GM21619 (cell line): ENCODE measurements at regions not wholly inside any gene's neighbourhood (a gene's known extent, or its start where the extent isn't known, plus 50 kb on each side); places are given as distances from the start of the nearest gene placed in this dataset.

ENCODE experiments used
- ATAC-seq: cut with Tn5 transposase; IDR thresholded peaks from one replicate; pipeline ENCODE4 v1.9.1; 2021; ENCODE audit not compliant: unreplicated experiment

- peak; percentile 74 for ATAC-seq
These were observed 714.5 kb upstream of the TENM3 start for GRCh38 chr4:181528570-181529184.

DNA sequence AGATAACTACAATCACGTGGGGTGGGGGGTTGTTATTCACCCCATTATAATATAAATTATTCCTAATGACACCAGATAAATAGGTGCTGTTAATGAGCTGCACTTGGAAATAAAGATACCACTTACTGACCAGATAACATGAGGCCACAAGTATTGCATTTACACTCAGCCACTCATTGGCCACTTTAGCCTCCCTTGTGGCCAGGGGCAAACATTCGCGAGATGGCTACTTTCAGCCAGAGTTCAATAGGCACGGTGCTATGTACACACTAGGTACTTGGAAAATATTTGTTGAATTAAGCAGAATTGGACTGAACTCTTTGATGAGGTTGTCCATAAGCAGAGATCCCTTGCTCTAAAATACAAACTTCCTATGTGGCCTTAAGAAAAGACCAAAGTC is 713.7 kb upstream of the TENM3 start:
- ATAC-seq = no peak

DNA sequence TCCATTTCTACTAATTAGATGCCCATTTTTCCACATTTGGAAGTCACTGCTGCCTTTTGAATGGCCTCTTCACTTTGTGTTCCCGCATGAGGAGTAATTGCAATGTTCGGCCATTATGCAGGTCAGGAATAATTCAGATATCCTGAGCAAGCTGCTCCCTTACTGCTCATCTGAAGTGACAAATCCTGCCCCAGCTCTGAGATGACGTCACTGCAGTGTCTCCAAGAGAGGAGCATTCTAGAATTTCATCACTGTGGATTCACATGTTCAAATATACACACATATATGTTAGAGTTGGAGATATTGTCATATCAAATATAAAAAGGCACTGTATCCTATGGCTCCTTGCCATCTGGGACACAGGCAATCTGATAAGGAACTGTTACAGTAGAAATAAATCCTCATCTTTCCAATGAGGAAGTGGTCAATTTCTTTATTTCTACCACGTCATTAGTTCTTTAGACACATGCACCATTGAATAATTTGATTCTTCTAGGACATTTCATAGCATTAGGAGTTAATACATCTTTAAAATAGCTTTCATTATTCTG is 706.9 kb upstream of the TENM3 start:
- no peak for ATAC-seq

DNA sequence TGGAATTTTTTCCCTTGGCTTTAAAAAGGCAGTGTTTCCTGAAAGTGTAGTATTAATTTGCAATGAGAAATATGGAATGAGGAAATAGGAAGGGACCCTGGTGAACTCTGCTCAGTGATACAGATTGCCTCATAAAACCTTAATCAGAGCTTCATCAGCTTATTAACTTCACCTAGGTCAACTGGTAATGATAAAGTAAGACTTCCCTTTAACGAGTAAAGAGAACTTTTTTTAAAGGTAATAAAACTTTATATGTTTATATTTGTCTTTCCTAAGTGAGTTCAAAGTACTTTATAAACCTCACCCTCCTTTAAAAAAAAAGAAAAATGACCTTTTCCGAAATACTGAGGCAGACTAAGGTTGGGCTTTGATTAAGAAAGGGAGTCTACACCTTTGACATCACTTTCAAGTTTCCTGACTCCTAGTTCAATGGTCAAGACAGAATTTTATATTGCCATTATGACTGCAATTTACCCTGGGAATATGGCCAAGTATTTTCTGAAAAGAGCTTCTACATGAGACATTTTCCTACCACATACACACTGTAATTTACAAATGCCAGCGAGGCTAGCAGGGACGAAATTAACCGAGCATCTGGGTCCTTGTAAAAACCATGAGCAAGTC is 706.3 kb upstream of the TENM3 start:
- no peak for ATAC-seq

DNA sequence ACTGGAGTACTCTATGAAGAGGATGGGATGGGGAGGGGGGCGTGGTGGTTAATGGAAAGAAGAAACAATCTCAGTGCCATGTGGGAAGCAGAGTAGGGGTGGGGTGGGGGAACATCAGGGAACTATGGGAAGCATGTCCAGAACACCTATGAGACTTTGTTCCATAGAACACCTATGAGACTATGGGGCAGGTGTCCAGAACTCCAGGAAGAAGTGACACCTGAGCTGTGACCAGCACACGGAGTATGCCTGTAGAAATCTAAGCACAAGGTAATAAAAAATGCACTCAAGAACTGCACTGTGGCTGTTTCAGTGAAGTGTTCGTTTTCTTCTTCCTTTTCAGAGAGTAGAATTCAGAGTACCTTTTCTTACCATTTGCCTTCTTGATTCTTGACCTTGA is 704.8 kb upstream of the TENM3 start:
- ATAC-seq = no peak

DNA sequence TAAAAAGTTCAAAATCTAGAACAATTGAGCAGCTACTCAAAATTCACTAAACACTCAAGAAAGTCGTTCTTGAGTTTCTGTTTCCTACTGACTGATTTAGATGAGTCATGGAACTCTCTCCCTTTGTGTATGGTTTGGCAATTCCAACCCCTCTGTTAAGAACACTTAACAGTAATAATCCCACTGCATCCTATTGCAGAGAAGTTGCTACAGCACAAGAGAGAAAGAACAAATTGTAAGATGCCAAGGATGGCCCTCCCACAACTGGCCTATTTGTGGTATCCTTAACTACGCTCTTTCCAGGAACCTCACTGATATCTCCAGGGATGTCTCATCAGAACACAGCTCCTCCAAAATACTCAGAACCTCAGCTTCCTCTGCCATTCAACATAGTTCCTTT is 701.8 kb upstream of the TENM3 start:
- ATAC-seq = no peak

DNA sequence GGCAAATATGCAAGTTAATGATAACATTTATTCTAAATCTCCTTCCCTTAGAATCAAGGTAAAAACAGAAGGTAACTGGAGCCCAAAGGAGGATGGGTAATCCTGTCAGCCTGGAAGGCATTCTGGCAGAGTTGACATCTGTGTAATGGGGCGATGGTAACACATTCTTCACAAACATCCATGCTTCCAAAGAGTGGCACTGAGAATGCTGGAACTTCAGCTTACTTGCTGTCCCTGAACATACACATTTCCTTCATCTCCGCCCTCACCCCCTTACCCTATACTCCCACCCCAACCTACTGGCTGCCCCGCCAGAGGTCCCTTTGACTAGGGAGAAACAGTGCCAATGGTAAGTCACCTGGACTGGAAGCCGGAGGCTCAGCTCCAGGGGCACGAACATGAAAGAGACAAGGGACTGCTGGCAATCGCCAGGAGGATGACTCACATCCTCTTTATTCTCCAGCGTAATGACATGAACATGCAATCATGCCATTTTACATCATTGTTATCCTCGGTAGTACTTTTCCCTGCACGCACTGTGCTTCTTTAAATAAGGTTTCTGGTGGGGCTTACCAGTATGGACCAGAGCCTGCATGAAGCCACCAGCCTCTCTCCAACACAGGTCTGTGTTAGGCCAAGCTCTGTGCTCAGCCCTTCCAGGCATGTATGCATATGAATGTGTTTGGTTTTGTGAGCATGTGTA is 694.2 kb upstream of the TENM3 start:
- no peak for ATAC-seq

GRCh38 chr4:181549576-181550188 is 693.5 kb upstream of the TENM3 start:
- ATAC-seq = no peak

GRCh38 chr4:181550381-181550780 is 692.8 kb upstream of the TENM3 start:
- no peak for ATAC-seq

GRCh38 chr4:181559637-181560036 is 683.6 kb upstream of the TENM3 start:
- no peak for ATAC-seq

DNA sequence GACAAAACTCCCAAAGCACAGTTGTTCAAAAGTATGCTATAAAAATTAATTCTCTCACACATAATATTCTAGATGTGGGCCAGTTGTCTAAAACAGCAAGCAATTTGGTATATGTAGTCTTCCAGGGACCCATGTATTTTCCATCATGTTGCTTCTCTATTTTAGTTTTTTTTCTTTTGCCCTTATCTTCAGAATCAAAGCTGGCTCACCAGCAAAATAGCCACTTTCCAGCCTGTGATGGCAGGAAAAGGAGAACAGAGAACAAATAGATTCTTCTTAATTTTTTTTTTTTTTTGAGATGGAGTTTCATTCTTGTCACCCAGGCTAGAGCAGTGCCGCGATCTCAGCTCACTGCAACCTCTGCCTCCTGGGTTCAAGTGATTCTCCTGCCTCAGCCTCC is 680.8 kb upstream of the TENM3 start:
- no peak for ATAC-seq

GRCh38 chr4:181564625-181565024 is 678.6 kb upstream of the TENM3 start:
- no peak for ATAC-seq

DNA sequence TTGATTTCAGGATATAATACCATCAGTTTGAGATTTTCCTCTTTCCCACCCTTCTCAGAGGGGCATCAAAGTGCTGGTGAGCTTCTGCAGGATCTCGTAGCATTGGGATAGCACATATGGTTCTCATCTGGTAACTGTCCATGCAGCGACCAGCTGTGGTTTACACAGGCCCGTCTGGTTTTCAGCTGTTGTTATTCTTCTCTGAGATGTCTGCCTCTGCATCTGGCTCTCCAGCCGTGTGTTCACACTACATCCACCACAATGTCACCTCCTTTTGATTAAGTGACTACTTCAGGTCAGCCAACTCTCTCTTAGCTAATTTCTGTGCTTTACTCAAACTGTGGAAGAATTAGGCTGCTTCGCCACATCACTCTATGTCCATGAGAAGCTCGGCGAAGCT is 676.7 kb upstream of the TENM3 start:
- no peak for ATAC-seq

DNA sequence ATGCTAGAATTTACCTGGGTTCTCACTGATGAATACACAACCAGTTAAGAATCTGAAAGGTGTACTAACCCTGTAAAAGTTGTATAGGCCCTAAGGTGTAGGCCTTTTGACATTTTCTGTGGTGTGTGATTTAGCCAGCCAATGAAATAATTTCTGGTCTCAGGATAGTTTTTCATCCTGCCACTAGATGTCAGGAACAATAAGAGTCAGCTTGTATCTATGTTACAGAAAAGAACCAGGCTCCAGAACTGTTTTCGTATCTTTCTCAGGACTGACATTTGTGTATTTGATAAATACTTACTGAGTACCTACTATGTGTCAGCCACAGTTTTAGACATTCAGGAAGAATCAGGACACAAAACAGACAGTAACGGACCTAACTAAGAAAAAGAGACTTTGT is 673.6 kb upstream of the TENM3 start:
- no peak for ATAC-seq

GRCh38 chr4:181578911-181579310 is 664.3 kb upstream of the TENM3 start:
- ATAC-seq = no peak

- no peak for ATAC-seq
These were observed 663.7 kb upstream of the TENM3 start for GRCh38 chr4:181579486-181579885.

DNA sequence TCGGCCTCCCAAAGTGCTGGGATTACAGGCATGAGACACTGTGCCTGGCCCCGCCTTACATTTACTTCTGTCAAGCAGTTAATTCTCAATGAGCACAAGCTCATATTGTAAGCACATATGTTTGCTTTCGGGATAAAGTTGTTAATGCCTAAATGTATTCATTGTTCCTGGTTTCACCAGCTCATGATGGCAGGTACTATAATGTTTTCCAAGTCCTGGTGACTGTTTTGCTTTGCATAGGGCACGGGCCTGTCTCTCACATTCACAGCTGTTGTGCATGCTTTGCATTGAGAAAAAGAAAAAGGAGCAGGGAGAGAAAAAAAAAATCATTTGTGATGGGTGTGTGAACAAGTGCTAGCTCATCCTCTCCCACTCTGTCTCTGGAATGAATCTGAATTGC is 661.2 kb upstream of the TENM3 start:
- no peak for ATAC-seq

DNA sequence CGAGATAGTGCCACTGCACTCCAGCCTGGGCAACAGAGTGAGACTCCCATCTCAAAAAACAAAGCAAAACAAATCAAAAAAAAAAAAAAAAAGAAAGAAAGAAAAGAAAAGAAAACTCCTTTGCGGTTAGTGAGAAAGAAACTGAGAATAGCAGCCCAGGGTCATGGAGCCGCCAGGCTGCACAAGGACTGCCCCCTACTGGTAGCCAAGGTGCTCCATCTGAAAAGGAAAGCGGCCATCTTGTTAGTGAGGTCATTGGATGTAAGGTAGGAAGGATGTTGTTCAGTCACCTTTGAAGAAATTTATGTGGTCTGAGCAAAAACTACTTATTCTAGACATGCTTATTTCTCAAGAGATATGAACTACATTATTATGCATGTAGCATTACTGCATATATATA is 660.6 kb upstream of the TENM3 start:
- ATAC-seq = no peak

DNA sequence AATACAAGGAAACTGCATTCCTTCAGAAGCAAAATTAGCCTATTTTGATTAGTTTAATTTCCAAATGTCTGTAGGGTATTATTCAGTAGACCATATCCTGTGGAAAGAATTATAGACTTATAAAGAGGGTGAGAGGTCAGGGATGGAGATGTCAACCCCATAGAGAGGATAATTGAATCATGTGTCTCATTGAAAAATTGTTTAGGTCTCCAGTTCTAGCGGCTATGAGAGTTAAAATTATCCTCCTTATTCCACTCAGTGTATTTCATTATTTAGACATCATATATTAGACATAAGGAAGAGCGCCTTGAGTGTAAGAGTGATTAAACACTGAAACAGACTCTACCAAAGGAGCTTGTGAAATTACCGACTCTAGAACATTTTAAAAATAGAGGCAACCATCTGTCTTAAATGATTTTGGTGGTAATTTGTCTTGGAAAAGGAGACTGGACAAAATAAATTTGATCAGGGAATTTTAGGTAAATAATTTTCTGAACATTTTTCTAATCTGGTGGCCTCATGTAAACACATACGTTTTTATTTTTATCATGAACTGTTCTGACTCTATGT is 654.4 kb upstream of the TENM3 start:
- ATAC-seq = no peak

DNA sequence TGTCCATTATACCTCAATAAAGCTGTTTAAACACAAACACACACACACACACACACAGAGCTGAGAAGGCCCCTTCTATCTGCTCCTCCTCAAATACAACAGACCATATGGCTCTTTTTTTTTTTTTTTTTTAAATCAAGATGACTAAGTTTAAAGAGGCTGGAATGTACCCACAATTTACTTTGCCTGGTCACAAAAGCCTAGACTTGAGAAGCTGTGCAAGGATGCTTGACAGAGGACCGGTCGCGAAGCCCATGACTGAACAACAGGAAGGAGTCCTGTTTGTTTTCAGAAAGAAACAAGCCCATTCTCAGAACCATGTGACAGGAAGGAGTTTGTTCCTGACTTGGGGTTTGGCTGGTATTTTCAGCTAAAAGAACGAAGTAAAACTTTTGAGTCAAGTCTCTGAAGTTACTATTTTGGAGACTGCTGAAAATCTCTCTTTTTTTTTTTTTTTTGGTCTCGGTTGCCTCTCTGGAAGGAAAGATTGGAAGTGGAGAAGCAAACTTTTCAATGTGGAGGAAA is 650.9 kb upstream of the TENM3 start:
- ATAC-seq = no peak

DNA sequence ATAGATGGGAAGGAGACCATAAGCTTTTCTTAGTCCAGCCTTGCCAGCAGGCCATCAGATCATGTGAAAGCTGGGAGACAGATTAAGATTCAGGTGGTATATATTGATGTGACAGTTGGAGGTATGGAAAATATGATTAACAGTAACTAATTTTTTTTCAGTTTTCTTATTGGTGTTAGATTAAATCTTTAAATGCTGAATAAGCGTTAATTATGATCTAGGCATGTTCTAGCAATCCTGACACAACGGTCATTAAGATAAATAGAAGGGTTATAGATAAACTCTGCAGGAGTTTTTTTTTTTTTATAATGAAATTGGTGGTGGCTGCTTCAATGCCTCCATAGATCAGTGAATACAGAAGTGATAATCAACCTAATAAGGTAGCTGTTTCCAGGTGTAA is 649.5 kb upstream of the TENM3 start:
- no peak for ATAC-seq
